ENCODE measurements at regions not wholly inside any gene's neighbourhood (a gene's known extent, or its start where the extent isn't known, plus 50 kb on each side); places are given as distances from the start of the nearest gene placed in this dataset.

GRCh38 chr6:26260725-26261490 lies 104.1 kb upstream of the BTN3A2 start:
- H3K4me3 Mint-ChIP-seq (ENCODE audit: unreplicated experiment) = no peak overlapping the region
- H3K4me1 Mint-ChIP-seq (ENCODE audit: low read depth, unreplicated experiment) = no peaks in the 10 kb centered on the region

GRCh38 chr6:26264547-26264946 lies 100.5 kb upstream of the BTN3A2 start:
- no peak for DNase-seq
- no peak for TF ChIP-seq CTCF (IDR thresholded peaks at IDR 0.05; ENCODE audit: partially characterized antibody, unreplicated experiment)
- H3K9me3 Mint-ChIP-seq (ENCODE audit: unreplicated experiment) = no peaks in the 10 kb centered on the region
- H3K4me1 Mint-ChIP-seq (ENCODE audit: low read depth, unreplicated experiment) = peaks cover 1% of the 10 kb centered on the region
- no peaks in the 10 kb centered on the region for H3K36me3 Mint-ChIP-seq (ENCODE audit: unreplicated experiment)
- H3K27ac Mint-ChIP-seq (ENCODE audit: unreplicated experiment) = no peak overlapping the region
- H3K4me3 Mint-ChIP-seq (ENCODE audit: unreplicated experiment) = no peak overlapping the region
- H3K27me3 Mint-ChIP-seq (ENCODE audit: unreplicated experiment) = no peaks in the 10 kb centered on the region

More at GRCh38 chr6:26260725-26261490, 104.1 kb upstream of the BTN3A2 start:
- DNase-seq = no peak
- H3K9me3 Mint-ChIP-seq (ENCODE audit: unreplicated experiment) = no peaks in the 10 kb centered on the region
- no peaks in the 10 kb centered on the region for H3K36me3 Mint-ChIP-seq (ENCODE audit: unreplicated experiment)
- no peak overlapping the region for H3K27ac Mint-ChIP-seq (ENCODE audit: unreplicated experiment)
- no peak for TF ChIP-seq CTCF (IDR thresholded peaks at IDR 0.05; ENCODE audit: partially characterized antibody, unreplicated experiment)
- H3K27me3 Mint-ChIP-seq (ENCODE audit: unreplicated experiment) = no peaks in the 10 kb centered on the region

GRCh38 chr6:26267083-26267589 lies 97.9 kb upstream of the BTN3A2 start:
- no peak for TF ChIP-seq CTCF (IDR thresholded peaks at IDR 0.05; ENCODE audit: partially characterized antibody, unreplicated experiment)
- H3K9me3 Mint-ChIP-seq (ENCODE audit: unreplicated experiment) = no peaks in the 10 kb centered on the region
- H3K27me3 Mint-ChIP-seq (ENCODE audit: unreplicated experiment) = no peaks in the 10 kb centered on the region
- no peak for DNase-seq
- H3K4me1 Mint-ChIP-seq (ENCODE audit: low read depth, unreplicated experiment) = peaks cover 6% of the 10 kb centered on the region
- no peaks in the 10 kb centered on the region for H3K36me3 Mint-ChIP-seq (ENCODE audit: unreplicated experiment)
- no peak overlapping the region for H3K4me3 Mint-ChIP-seq (ENCODE audit: unreplicated experiment)
- H3K27ac Mint-ChIP-seq (ENCODE audit: unreplicated experiment) = no peak overlapping the region

GRCh38 chr6:26268659-26269402 lies 96.2 kb upstream of the BTN3A2 start:
- no peak for TF ChIP-seq CTCF (IDR thresholded peaks at IDR 0.05; ENCODE audit: partially characterized antibody, unreplicated experiment)
- H3K36me3 Mint-ChIP-seq (ENCODE audit: unreplicated experiment) = no peaks in the 10 kb centered on the region
- peaks cover 6% of the 10 kb centered on the region for H3K4me1 Mint-ChIP-seq (ENCODE audit: low read depth, unreplicated experiment)
- H3K9me3 Mint-ChIP-seq (ENCODE audit: unreplicated experiment) = no peaks in the 10 kb centered on the region
- no peak overlapping the region for H3K27ac Mint-ChIP-seq (ENCODE audit: unreplicated experiment)
- no peaks in the 10 kb centered on the region for H3K27me3 Mint-ChIP-seq (ENCODE audit: unreplicated experiment)
- no peak for DNase-seq
- peak overlapping the region; percentile 18 for H3K4me3 Mint-ChIP-seq (ENCODE audit: unreplicated experiment)
